NCI-H748 treated with DMSO at 0.1 percent for 48 hours (cell line): ENCODE measurements at regions not wholly inside any gene's neighbourhood (a gene's known extent, or its start where the extent isn't known, plus 50 kb on each side); places are given as distances from the start of the nearest gene placed in this dataset.

Experiments used
- DNase-seq: peaks from one replicate; lab custom pipeline; 2025; lab: John Stamatoyannopoulos, UW

GRCh38 chr5:175035882-175036533 is 311.6 kb downstream of the MSX2 start:
- DNase-seq = no peak

- DNase-seq = no peak
Observed at GRCh38 chr5:175034924-175035323, 310.5 kb downstream of the MSX2 start.

GRCh38 chr5:175032741-175033151 is 308.4 kb downstream of the MSX2 start:
- no peak for DNase-seq

- no peak for DNase-seq
Observed at GRCh38 chr5:175032013-175032412, 307.6 kb downstream of the MSX2 start.

GRCh38 chr5:175027390-175027789 is 303.0 kb downstream of the MSX2 start:
- no peak for DNase-seq

- no peak for DNase-seq
Observed at GRCh38 chr5:175025077-175025476, 300.7 kb downstream of the MSX2 start.

- DNase-seq = no peak
Observed at GRCh38 chr5:175021841-175022625, 297.7 kb downstream of the MSX2 start.

- DNase-seq = no peak
Observed at GRCh38 chr5:175021321-175021720, 296.9 kb downstream of the MSX2 start.

GRCh38 chr5:175015028-175015685 is 290.8 kb downstream of the MSX2 start:
- no peak for DNase-seq

GRCh38 chr5:175013251-175013650 is 288.9 kb downstream of the MSX2 start:
- no peak for DNase-seq

GRCh38 chr5:175012267-175012666 is 287.9 kb downstream of the MSX2 start:
- no peak for DNase-seq

- DNase-seq = no peak
Observed at GRCh38 chr5:175003531-175003930, 279.1 kb downstream of the MSX2 start.

- no peak for DNase-seq
Observed at GRCh38 chr5:175001876-175002645, 277.7 kb downstream of the MSX2 start.

- DNase-seq = no peak
Observed at GRCh38 chr5:175001311-175001710, 276.9 kb downstream of the MSX2 start.

- DNase-seq = no peak
Observed at GRCh38 chr5:174999581-174999980, 275.2 kb downstream of the MSX2 start.

- no peak for DNase-seq
Observed at GRCh38 chr5:174998131-174998730, 273.8 kb downstream of the MSX2 start.

- DNase-seq = no peak
Observed at GRCh38 chr5:174997688-174998087, 273.3 kb downstream of the MSX2 start.

- no peak for DNase-seq
Observed at GRCh38 chr5:174996941-174997340, 272.6 kb downstream of the MSX2 start.

- no peak for DNase-seq
Observed at GRCh38 chr5:174995827-174996226, 271.4 kb downstream of the MSX2 start.

- no peak for DNase-seq
Observed at GRCh38 chr5:174991847-174992246, 267.5 kb downstream of the MSX2 start.

GRCh38 chr5:174990909-174991308 is 266.5 kb downstream of the MSX2 start:
- no peak for DNase-seq

GRCh38 chr5:174987443-174988012 is 263.1 kb downstream of the MSX2 start:
- no peak for DNase-seq
